Testis (tissue), 2 donors: ENCODE measurements at regions not wholly inside any gene's neighbourhood (a gene's known extent, or its start where the extent isn't known, plus 50 kb on each side); places are given as distances from the start of the nearest gene placed in this dataset.

Experiments
- CTCF ChIP-seq, 3 experiments: fragments of 450-650 bp in 2 of 3; fragments of 200-600 bp in 1 of 3; sonication (generic) in 1 of 3; IDR thresholded peaks; one replicate each; pipeline ENCODE4 v1.5.1; 2016 to 2019; ENCODE audit warnings: antibody characterized with exemption in 3 of 3, mild to moderate bottlenecking in 2 of 3, moderate library complexity in 1 of 3
- POLR2A ChIP-seq: fragments of 450-650 bp; IDR thresholded peaks from one replicate; pipeline ENCODE4 v1.6.1; 2017; ENCODE audit warnings: antibody characterized with exemption, mild to moderate bottlenecking, moderate library complexity

- TF ChIP-seq CTCF (IDR thresholded peaks at IDR 0.05) = no peak
- no peak for TF ChIP-seq POLR2A
Measured at GRCh38 chr7:79598351-79598750, 144.9 kb upstream of the MAGI2 start.
